NCI-H1930 (cell line): ENCODE measurements at regions not wholly inside any gene's neighbourhood (a gene's known extent, or its start where the extent isn't known, plus 50 kb on each side); places are given as distances from the start of the nearest gene placed in this dataset.
"Not testable (repeated sequence)": the region's sequence is repeated elsewhere in the genome, so short reads cannot be mapped to it uniquely, and the experiment has no call there.

ENCODE experiments used
- DNase-seq, 2 experiments: peaks; one replicate each; lab custom pipeline; 2025; lab: John Stamatoyannopoulos, UW

DNA sequence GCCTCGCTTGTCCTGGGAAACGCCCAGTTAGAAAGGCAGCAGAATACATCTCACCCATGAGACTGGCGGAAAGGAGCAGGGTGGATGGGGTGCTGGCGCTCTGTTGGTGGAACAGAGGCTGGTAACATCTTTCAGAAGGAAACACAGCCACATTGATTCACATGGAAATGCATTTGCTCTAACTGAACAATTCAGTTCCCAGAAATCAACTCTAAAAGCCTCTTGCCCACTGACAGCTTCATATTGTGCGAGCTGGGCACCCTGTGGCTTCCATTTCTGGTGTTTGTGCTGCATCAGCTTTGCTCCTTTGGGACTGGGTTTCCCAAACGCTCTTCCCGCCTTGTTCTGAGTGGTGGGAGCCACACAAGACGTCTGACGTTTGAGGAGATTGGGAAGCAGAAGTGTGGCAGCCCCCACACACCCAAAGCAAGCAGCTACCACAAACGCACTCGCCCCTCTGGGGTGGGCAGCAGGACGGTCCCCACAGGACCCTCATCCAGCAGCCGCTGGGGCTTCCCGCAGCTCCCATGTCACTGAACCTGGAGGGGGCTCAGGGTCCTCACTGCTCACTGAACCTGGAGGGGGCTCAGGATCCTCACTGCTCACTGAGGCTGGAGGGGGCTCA is 229.5 kb downstream of the ERMARD start:
- no peak for DNase-seq

DNA sequence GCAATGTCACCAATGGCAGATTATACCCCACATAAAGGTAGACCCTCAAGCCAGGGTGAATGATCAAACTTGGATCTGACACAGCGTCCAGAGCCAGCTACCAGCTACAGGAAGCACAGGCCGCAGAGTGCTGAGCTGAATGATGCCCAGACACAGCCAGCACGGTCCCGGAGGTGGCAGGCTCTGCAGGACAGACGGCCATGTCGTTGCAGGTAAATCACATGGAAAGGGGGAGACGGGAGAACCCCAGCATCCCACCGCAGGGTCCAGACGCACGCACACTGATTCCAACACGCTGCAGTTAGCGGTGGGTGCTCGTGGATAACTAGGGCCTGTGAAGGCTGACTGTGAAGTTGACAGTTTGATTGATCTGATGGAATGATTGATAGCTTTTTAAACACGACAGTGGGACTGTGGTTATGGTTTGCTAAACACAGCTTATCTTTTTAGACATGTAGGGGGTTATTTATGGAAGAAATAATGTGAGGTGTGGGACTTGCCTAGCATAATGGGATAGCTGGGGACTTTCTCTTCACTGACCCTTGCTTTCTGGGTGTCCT is 228.5 kb downstream of the ERMARD start:
- no peak for DNase-seq

DNA sequence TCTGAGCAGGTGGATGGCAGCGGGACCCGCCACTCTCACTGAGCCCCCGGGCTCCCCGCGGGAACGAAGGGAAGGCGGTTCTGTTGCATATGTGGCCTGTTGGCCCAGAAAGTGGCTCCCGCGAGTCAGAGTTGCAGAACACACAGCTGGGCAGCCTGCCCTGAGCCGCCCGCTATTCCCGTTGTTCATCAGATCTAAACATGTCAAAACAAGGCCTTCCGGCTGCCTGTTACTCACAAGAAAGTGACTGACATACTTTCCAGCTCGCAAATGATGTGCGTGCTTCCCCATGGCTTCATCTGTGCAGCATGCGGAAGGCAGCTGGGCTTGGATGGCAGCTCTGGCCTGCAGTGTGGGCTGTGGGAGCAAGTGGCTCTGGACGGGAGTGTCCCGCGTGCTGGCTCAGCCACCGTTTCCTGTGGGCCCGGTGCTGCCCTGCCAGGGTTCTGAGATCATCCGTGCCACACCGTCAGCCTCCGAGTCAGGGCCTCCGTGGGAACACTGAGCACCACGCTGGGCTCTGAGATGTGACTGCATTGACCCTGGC is 227.3 kb downstream of the ERMARD start:
- DNase-seq: no peak

DNA sequence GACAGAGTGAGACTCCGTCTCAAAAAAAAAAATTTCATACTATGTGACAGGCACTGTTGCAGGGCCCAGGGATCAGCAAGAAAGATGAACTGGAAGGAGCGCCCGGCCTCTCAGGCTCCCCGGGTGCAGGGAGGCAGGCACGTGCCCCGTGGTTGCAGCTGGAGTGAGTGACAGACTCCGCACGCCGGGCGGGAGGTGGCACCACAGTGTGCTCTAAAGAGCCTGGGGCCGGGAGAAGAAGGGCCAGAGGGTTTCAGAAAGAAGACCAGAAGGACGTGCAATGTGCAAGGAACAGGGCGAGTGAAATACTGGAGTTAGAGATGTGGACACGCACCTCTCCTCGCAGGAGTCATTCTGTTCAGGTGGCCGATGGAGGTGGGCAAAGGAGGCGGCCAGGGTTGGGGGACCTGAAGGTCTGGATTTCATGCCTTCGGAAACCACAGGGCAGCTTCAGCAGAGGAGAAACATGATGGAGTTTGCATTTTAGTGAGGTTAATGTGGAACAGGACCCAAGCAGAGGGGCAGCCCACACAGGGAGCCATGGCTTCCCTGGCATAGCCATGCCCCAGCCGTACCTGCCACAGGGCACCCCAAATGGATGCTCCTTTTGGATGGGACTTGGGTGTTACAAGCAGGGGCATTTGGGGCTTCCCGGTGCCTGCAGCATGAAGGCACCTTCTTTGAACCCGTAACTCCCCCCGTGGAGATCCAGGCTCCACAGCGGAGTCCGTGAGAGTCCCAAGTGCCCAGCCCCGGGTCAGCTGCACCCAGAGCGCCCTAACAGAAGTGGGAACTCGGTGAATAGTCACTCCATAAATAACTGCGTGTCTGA is 226.2 kb downstream of the ERMARD start:
- DNase-seq: no peak

DNA sequence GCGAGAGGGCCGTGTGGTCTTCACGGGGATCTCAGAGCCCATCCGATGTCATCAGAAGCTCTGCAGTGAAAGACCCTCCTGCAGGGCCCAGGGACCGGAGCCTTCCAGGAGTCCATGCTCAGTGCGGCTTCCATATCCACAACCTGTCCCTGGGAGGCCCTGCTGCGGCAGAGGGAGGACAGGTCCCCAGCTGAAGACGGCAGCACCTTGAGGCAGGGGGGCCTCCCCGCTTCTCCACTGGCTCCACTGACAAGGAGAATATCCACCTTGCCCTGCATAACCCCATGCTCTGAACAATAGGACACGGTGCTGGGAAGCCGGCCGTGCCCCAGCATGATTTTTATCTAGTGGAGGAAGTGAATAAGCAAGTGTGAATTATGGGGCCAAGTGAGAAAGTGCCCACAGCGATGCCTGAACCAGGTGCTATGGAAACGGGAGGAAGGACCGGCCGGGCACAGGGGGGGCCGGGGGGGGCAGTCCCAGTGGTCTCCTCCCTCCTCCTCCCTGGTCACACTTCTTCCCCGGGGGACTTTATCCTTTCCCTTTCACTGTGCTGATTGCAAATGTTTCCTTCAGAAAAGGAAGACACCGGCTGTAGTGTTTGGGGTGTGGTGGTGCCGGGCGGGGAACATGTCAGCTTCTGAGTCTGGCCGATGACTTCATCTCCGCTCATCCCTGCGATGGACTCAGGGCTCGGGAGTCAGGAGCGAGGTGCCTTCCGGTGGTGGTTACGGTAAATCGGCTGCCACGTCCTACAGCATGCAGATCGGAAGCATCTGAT is 225.1 kb downstream of the ERMARD start:
- DNase-seq: no peak

DNA sequence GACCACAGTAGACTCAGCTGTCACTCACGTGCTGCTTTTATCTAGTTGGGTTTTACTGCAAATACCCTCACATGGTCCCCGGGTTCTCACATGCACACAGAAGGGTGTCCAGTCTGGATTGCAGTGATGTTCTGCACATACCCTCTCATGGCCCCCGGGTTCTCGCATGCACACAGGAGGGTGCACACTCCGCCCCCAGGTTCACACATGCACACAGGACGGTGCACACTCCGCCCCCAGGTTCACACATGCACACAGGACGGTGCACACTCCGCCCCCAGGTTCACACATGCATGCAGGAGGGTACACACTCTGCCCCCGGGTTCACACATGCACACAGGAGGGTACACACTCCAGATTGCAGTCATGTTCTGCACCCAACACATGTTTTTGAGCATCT is 224.3 kb downstream of the ERMARD start:
- no peak for DNase-seq

DNA sequence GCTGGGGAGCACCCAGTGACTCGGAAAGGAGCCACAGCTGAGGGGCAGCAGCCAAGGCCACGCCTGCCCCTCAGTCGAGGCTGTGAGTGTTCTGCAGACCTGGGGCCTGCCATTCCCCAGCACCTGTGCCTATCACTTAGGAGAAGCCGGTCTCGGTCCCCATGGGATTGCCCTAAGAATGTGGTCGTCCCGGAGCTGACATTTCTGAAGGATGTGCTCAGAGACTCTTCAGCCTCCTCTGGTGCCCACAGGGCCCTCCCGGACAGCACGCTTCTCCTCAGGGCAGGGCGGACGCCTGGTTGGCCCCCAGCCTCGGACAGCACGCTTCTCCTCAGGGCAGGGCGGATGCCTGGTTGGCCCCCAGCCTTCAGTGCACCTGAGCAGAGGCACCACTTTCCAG is 223.9 kb downstream of the ERMARD start:
- no peak for DNase-seq

DNA sequence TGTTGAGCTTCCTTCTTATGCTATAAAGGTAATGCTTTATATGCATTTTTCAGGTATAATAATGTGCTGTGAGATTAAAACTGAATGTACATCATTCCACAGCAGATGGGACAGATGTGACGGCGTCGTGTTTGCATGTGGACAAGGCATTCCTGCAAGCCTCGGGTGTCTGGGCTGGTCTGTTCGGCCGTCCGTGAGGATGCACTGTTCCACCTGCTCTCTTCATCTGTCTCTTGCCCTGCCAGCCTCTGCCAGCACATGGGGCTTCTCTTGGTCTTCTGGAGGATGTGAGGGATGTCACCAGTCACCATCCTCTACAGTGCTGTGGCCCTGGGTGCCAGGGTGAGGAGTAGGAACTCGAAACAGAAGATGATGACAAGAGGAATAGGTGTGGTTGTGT is 223.2 kb downstream of the ERMARD start:
- DNase-seq: no peak

DNA sequence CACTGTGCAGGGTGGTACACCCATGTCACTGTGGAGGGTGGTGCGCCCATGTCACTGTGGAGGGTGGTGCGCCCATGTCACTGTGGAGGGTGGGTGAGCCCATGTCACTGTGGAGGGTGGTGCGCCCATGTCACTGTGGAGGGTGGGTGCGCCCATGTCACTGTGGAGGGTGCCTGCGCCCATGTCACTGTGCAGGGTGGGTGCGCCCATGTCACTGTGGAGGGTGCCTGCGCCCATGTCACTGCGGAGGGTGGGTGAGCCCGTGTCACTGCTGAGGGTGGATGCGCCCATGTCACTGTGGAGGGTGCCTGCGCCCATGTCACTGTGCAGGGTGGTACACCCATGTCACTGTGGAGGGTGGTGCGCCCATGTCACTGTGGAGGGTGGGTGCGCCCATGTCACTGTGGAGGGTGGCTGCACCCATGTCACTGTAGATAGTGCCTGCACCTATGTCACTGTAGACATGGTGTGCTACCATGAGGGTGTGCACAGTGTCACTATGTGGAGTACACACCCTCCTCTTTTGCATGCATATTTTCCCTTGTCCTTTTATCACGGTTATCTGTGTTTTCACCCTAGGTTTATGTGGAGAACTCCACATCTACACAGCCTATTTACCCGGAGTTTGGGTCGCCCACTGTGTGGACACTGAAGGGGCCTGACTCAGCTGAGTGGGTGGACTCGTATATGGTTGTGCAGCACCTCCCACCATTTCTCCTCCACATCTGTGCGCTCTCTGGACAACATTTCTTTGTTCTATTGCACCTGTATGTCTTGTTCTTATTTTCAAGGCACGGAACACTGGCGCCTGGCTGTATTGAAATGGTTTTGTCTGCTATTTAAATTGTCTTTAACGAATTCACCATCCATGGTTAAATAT is 222.4 kb downstream of the ERMARD start:
- not testable (repeated sequence) for DNase-seq

DNA sequence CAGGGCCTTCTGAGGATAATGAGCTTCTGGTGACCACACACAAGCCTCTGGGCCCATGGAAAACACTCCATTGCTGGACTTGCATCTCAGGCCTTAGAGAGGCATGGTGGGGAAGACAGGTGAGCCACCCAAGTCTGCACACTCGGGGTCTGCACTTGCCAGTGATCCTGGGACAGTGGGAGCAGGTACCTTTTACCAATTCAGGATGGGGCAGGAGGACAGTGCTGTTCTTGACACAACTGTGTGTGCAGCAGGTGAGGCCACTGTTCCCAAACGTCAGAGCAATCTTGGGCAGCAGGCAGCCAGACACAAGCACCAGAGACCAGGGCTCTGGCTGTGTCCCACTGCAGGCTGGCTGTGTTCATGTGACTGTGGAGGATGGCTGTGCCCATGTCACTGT is 221.3 kb downstream of the ERMARD start:
- no peak for DNase-seq

DNA sequence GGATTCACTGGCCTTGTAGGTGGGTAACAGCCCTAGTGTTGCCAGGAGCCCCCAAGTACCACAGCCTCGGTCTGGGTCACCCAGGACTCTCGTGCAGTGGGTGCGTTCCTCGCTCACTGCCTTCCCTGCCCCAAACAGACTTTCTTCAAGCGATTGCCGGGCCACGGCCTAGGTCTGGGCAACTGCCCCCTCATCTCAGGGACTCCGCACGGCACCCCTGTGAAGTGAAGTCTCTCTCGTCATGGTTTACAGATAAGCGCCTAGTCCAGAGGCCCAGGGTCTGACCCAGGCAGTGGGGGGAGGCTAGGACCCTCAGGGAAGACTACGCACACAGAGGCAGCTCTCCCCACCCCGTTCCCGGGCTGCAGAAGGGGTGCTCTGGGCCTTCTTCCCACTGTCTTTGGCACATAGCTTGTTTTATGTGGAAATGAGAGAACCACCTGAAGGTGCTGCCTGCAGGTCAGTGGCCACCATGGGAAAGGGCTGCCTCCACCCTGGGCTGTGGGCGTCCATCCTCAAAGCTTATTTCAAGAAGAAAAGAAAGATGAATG is 220.8 kb downstream of the ERMARD start:
- DNase-seq: no peak

DNA sequence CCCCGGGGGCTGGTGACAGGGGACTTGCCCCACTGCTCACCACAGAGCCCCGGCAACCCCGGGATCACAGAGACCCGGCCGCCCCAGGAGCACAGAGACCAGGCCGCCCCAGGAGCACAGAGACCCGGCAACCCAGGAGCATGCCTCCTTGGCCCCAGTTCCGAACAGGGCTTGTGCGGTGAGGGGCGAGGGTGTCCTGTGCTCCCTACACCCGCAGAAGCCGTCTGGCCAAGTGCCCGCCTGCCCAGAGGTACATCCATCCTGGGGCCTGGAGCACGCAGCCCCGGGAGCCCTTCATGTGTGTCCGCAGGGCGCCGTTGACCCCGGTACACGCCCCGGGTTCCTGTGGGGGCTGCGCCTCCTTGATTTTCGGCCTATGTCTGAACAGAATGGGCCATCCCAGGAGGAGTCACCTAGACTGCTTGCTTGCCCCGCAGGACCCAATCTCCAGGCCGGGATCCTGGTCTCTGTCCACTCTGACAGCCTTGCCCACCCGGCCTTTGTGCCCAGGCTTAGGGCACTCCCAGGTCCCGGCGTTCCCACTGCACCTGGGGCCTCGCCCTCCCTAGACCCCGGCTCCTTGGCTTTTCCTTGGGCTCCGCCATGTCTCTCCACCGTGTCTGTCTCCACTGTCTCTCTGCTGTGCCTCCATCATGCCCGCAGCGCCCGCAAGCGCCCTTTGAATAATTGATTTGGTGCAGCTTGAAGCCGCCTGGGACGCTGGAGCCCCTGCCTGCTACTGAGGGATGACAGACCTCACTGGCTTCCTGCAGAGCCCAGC is 219.8 kb downstream of the ERMARD start:
- no peak for DNase-seq

DNA sequence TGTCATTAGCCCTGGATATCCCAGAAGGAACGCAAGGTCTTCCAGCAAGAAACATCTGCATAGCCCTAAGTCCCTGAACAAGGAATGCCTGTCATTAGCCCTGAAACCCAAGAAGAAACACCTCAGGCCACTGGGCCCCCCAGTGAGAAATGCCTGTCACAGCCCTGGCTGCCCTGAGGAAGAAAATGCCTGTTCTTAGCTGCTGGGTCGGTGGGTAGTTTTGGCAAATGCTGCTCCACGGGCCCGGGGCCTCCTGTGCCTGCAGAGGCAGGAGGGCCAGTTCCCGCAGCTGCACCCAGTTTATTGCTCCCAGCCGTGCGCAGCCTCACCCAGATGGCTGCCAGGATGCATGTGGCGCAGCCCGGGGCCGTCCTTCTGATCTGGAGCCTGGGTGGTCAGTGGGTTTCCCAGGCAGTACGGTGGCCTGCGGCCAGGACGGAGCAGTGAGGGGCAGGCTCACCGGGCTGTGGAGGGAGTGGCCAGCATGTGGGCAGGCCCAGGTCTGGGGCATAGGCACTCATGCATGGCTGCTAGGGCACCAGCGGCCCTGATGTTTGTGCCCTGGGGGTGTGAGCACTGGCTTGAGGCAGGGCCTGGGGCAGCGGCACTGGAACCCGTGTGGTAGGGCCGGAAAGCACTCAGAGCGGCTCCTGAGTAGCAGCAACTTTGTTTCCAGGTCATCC is 219.0 kb downstream of the ERMARD start:
- no peak for DNase-seq

DNA sequence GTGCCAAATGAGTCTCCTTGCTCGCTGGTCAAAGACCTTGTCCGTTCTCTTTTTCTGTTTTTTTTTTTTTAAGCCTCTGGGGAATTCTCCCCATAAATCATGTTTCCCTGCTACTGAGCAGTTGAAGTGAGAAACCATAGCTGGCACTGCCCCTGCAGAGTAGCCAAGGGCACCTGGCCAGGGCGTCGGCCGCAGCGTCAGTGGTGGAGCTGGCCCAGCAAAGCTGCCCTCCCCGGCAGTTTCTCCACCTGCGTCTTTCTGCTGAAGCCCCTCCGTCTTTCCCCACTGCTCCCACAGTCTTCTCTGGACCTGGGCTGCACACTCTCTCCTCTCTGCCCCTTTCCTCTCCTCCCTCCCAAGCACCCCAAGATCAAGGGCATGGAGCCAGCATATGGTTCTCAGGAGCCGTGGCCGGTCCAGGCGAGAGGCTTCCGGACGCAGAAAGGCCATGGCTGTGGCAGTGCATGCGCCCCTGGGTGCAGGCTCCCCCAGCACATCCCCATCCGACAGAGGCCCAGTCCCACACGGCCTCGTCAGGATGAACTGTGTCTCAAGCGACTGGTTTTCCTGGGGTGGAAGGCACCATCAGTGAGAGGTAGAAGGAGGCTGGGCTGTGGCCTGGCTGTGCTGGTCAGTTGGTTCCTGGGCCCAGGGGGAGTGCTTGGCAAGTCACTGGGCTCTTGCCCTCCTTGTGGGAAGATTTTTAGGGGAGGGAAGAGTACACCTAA is 218.1 kb downstream of the ERMARD start:
- DNase-seq: no peak

DNA sequence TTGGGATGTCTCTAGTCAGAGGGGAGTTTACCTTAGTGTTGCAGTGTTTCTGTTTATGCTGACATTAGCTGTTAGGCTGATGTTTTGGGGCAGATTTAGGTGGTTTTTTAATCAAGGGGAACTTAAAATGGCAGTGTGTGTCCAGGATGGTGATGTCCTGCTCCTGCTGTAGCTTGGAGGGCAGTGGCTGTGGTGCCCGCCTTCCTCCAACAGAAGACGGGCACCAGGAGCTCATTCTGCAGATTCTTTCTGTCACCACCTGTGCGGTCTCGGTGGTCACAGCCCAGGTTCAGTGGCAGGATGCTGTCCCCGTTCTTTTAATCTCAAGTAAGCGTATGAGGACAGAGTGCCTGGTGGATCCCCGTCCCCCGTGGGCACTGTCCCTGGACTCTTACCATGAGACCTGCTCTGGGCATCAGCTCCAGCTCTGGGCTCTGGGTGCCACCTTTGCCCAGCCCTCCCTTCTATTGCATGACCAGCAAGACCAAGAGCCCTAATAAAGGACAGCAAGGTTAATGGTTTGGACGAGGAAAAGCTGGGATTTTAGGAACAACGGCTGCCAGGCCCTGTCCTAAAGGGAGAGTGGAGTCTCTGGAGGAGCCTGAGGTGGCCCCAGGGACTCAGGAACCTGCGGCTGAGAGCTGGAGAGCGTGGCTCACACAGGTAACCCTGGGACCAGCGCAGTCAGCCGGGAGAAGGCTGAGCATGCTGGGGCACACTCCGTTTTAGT is 217.3 kb downstream of the ERMARD start:
- DNase-seq: no peak

DNA sequence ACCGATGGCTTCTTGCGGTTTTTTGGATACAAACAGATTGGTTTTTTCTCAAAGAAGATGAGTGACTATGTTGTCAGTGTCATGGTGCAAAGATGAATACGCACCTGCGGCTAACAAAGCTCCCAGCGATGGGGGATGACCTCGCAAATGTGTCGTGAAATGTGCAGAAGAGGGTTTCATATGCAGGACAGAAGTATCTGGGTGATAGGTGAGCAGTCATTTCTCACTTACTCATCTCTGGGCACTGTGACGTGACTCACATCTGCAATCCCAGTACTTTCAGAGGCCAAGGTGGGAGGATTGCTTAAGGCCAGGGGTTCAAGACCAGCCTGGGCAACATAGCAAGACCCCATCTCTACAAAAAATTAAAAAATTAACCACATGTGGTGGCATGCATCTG is 216.3 kb downstream of the ERMARD start:
- DNase-seq: no peak

DNA sequence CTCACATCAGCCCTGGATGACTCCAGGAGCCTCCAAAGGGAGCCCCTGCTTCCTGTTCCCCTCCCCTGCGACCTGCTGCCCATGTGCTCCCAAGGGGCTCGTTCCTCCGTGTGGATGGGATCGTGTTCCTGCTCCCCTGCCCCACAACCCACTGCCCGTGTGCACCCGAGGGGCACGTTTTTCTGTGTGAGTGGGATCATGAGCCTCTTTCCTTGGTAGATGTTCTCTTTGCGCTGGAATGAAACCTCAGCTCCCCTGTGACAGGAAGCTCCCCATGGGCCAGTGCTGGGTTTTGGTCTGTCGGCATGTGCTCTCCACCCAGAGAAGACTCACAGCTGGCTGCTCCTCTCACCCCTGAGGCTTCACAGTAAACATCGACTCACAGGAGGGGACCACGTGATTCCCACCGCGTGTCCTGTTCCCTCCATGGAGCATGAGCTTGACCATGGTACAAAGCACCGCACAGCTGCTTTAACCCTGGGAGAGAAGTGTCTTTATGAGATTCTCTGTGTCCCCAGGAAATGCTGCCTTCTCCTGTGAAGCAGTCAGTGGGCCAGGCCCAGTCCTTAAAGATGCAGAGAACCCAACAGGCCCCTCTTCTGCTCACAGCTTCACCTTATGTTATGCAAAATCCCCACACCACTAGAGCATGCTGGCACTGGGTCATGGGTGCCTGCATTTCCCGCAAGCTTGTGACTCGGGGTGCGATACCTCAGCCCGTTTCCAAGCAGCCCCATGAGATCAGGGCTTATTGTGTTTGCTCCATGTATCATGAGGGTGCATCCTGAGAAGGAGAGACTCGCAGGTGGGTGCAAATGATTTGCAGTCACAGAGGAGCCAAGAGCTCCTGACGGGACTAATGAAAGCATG is 215.1 kb downstream of the ERMARD start:
- DNase-seq: no peak
